WERI-Rb-1 (cell line): ENCODE measurements at regions not wholly inside any gene's neighbourhood (a gene's known extent, or its start where the extent isn't known, plus 50 kb on each side); places are given as distances from the start of the nearest gene placed in this dataset.

Source experiments
- DNase-seq: peaks from one replicate; pipeline ENCODE4 v3.0.0-alpha.2; 2020
- H3K27ac ChIP-seq: fragments of 250-450 bp; sonication (Bioruptor Pico); 2 replicates; pipeline ENCODE4 v1.5.1; 2020; ENCODE audit warnings: mild to moderate bottlenecking, moderate library complexity
- H3K27me3 ChIP-seq: fragments of 250-450 bp; sonication (Bioruptor Pico); 2 replicates; pipeline ENCODE4 v1.5.1; 2021; ENCODE audit warnings: mild to moderate bottlenecking, low read depth, moderate library complexity; ENCODE audit not compliant: insufficient read depth, severe bottlenecking
- H3K36me3 ChIP-seq: fragments of 250-450 bp; sonication (Bioruptor Pico); 2 replicates; pipeline ENCODE4 v1.5.1; 2020; ENCODE audit warnings: mild to moderate bottlenecking, moderate library complexity
- H3K4me3 ChIP-seq: 2 replicates; pipeline ENCODE4 v1.5.1; 2011; ENCODE audit warnings: low read depth, mild to moderate bottlenecking, control low read depth, low read length
- H3K9me3 ChIP-seq: fragments of 250-450 bp; sonication (Bioruptor Pico); 2 replicates; pipeline ENCODE4 v1.5.1; 2021; ENCODE audit warnings: mild to moderate bottlenecking, moderate library complexity; ENCODE audit not compliant: severe bottlenecking
- CTCF ChIP-seq: IDR thresholded peaks from 2 replicates; pipeline ENCODE4 v1.5.1; 2011; ENCODE audit warnings: low read depth, mild to moderate bottlenecking, control low read depth, inconsistent platforms, low read length

GRCh38 chr6:169142538-169142844 is 111.2 kb downstream of the THBS2 start:
- no peak overlapping the region for H3K4me3 ChIP-seq
- no peak for DNase-seq
- H3K27ac ChIP-seq: no peak overlapping the region
- no peaks in the 10 kb centered on the region for H3K9me3 ChIP-seq
- no peaks in the 10 kb centered on the region for H3K27me3 ChIP-seq
- TF ChIP-seq CTCF: no peak
- H3K36me3 ChIP-seq: no peaks in the 10 kb centered on the region

- no peak for DNase-seq
- H3K36me3 ChIP-seq: no peaks in the 10 kb centered on the region
- H3K27ac ChIP-seq: no peak overlapping the region
- H3K27me3 ChIP-seq: no peaks in the 10 kb centered on the region
- no peaks in the 10 kb centered on the region for H3K9me3 ChIP-seq
- no peak for TF ChIP-seq CTCF
- H3K4me3 ChIP-seq: no peak overlapping the region
These were observed 111.7 kb downstream of the THBS2 start for GRCh38 chr6:169141671-169142537.

GRCh38 chr6:169140986-169141495 is 112.6 kb downstream of the THBS2 start:
- no peak for TF ChIP-seq CTCF
- H3K27ac ChIP-seq: no peak overlapping the region
- H3K36me3 ChIP-seq: no peaks in the 10 kb centered on the region
- no peaks in the 10 kb centered on the region for H3K27me3 ChIP-seq
- no peaks in the 10 kb centered on the region for H3K9me3 ChIP-seq
- no peak overlapping the region for H3K4me3 ChIP-seq
- DNase-seq: no peak

GRCh38 chr6:169139179-169139971 is 114.3 kb downstream of the THBS2 start:
- Histone ChIP-seq H3K4me3 (no peak overlapping the region), H3K27ac (no peak overlapping the region), H3K27me3 (no peaks in the 10 kb centered on the region), H3K9me3 (no peaks in the 10 kb centered on the region), H3K36me3 (no peaks in the 10 kb centered on the region)
- no peak for DNase-seq
- no peak for TF ChIP-seq CTCF

GRCh38 chr6:169132352-169132940 is 121.2 kb downstream of the THBS2 start:
- no peak for DNase-seq
- Histone ChIP-seq H3K9me3 (no peaks in the 10 kb centered on the region), H3K27ac (no peak overlapping the region), H3K27me3 (no peaks in the 10 kb centered on the region), H3K36me3 (no peaks in the 10 kb centered on the region), H3K4me3 (no peak overlapping the region)
- no peak for TF ChIP-seq CTCF
